HG02588 (cell line): ENCODE measurements at regions not wholly inside any gene's neighbourhood (a gene's known extent, or its start where the extent isn't known, plus 50 kb on each side); places are given as distances from the start of the nearest gene placed in this dataset.
"Not testable (repeated sequence)": the region's sequence is repeated elsewhere in the genome, so short reads cannot be mapped to it uniquely, and the experiment has no call there.

ENCODE experiments used
- ATAC-seq: cut with Tn5 transposase; IDR thresholded peaks from one replicate; pipeline ENCODE4 v1.9.1; 2021; ENCODE audit warnings: mild to moderate bottlenecking, moderate library complexity; ENCODE audit not compliant: unreplicated experiment

GRCh38 chr4:160283081-160283480 lies 1180.2 kb downstream of the RAPGEF2 start:
- ATAC-seq: no peak

GRCh38 chr4:160284516-160284915 lies 1181.6 kb downstream of the RAPGEF2 start:
- no peak for ATAC-seq

GRCh38 chr4:160286051-160286450 lies 1183.2 kb downstream of the RAPGEF2 start:
- no peak for ATAC-seq

GRCh38 chr4:160296476-160296875 lies 1193.6 kb downstream of the RAPGEF2 start:
- ATAC-seq: no peak

GRCh38 chr4:160299177-160299576 lies 1196.3 kb downstream of the RAPGEF2 start:
- no peak for ATAC-seq

GRCh38 chr4:160299608-160300007 lies 1196.7 kb downstream of the RAPGEF2 start:
- no peak for ATAC-seq

DNA sequence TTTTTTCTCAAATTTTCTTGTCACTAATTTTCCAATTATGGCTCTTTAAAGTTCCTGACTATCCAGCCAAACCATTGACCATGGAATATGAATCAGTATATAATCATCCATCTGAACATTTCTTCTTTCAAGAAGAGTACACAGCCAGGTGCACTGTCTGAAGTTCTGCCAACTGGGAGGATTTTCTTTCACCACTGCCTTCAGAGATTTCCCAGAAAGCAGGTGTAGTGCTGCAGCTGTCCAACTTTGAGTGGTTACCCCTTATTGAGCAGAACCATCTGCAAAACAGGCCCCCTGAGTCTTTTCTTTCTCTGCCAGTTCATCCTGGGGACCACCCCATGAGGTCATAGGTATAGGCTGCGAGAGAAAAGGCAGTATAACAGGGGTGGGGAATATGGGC lies 1213.2 kb downstream of the RAPGEF2 start:
- ATAC-seq: no peak

GRCh38 chr4:160318567-160319220 lies 1215.8 kb downstream of the RAPGEF2 start:
- ATAC-seq: no peak

- ATAC-seq: no peak
Measured at GRCh38 chr4:160319221-160319867, 1216.5 kb downstream of the RAPGEF2 start.

DNA sequence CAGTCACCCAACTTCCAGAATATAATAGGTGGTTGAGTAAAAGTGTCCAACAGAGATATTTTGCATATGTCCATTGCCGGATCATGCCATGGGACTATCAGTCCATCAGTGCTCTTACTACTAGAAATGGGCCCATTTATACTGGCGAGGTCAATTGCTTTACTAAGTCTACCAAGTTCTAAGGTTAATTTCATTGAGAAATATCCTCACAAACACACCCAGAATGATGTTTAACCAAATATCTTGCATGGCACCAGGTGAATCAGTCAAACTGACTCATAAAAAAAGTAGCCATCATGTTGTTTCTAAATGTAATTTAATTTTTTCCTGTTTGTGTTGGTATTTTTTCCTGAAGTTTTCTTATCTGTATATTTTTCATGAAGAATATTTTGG lies 1217.0 kb downstream of the RAPGEF2 start:
- ATAC-seq: no peak

DNA sequence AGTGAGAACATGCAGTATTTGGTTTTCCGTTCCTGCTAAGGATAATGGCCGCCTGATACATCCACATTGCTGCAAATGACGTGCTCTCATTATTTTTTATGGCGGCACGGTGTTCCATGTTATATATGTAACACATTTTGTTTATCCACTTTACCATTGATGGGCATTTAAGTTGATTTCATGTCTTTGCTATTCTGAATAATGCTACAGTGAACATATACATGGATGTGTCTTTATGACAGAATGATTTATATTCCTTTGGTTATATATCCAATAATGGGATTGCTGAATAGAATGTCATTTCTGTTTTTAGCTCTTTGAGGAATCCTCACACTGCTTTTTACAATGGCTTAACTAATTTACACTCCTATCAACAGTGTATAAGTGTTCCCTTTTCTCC lies 1223.2 kb downstream of the RAPGEF2 start:
- no peak for ATAC-seq

- ATAC-seq: no peak
Measured at GRCh38 chr4:160347197-160347596, 1244.3 kb downstream of the RAPGEF2 start.

GRCh38 chr4:160350944-160351343 lies 1248.1 kb downstream of the RAPGEF2 start:
- ATAC-seq: no peak

- ATAC-seq: no peak
Measured at GRCh38 chr4:160352637-160353036, 1249.8 kb downstream of the RAPGEF2 start.

DNA sequence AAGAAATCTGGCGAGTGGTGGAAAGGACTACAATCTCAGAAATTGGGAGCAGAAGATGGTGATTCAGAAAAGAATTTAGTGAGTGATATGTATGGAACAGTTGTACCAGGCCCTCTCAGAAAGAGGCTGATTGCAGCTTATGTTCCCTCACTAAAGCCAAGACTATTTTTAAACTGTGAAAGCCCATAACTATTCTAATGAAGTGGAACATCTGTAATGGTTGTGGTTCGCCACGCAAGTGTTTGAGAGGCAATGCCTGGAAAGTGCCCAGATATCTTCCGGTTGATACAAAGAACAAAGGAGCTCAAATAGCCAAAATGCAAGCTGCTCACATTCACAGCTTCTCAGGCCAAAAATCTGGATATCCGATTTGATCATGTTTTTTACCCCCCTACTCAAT lies 1250.7 kb downstream of the RAPGEF2 start:
- no peak for ATAC-seq

GRCh38 chr4:160362478-160362877 lies 1259.6 kb downstream of the RAPGEF2 start:
- no peak for ATAC-seq

GRCh38 chr4:160364217-160364616 lies 1261.3 kb downstream of the RAPGEF2 start:
- ATAC-seq: no peak

- ATAC-seq: not testable (repeated sequence)
Measured at GRCh38 chr4:160364665-160365064, 1261.8 kb downstream of the RAPGEF2 start.

DNA sequence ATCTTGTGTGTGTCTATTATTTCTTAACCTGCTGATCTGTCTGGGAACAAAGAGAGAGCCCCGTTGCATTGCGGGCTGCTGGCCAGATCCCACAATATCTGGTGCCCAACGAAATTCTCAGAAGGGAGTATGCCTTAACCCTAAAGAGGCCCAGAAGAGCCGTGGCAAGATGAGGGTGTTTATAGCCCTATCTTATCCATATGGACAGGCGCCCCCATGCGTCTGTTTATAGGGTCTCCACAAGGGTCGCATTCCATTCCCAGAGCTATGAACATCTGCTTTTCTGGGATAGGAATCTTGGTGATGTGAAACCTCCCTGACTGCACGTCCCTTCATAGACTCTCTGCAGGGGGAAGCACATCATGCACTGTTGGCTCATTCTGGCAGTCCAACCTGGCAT lies 1262.5 kb downstream of the RAPGEF2 start:
- ATAC-seq: not testable (repeated sequence)

GRCh38 chr4:160370046-160370445 lies 1267.2 kb downstream of the RAPGEF2 start:
- ATAC-seq: no peak

DNA sequence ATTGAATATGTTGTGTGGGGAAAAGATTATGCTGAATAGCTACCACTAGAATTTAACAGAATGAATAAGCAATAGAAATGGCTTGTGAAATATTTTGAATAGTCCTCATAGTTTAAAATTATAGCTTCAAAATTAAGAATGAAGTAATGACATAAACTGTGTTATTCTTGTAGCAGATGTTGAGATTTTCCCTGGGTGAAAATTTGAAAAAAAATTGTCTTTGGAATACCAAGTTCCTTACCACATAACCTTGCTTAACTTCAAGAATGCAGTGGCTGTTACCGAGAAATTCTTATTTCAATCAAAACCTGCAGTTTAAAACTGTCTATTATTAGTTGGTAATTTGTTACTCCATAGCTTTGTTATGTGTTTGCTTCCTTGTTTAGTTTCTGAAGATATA lies 1268.6 kb downstream of the RAPGEF2 start:
- no peak for ATAC-seq

DNA sequence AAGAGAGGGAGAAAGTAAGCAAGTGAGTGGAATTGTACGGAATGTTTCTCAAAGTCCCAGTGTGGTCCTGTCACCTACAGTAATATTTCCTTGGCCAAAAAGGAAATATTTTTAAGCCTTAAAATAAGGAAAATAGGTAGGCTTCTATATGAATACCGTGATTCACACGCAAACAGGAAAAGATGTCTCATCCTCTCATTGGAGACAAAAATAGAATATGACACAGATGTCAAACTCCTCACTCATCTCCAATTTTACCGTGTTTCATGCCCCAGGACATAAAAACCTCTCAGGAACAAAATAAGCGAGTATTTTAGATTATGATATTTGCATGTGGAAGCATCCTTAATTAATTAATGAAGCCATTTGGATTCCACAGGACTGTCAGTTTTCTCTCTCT lies 1269.5 kb downstream of the RAPGEF2 start:
- ATAC-seq: no peak

DNA sequence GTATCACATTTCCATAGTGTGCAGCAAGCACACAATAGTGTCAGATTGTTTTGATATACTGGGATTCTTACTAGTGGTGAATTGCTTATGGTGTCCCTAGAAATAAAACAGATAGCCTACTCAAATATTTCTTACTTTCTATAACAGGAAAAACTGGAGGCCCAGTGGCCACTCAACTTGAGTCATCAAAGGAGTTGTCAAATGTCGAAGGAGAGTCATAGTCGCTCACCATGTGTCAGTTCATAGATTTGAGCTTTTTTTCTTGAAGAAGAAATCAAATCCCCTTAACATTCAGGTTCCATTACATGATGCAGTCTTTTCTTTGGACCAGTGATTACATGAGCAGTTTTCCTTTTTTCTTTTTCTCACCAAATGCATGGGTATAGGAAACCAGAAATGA lies 1271.0 kb downstream of the RAPGEF2 start:
- no peak for ATAC-seq
